Activated CD8-positive, alpha-beta memory T cell treated with anti-CD3 and anti-CD28 coated beads for 4 hours (primary cell): ENCODE measurements at regions not wholly inside any gene's neighbourhood (a gene's known extent, or its start where the extent isn't known, plus 50 kb on each side); places are given as distances from the start of the nearest gene placed in this dataset.
"Not testable (repeated sequence)": the region's sequence is repeated elsewhere in the genome, so short reads cannot be mapped to it uniquely, and the experiment has no call there.

ENCODE experiments used
- DNase-seq, 2 donors: peaks; one replicate each; pipeline ENCODE4 v3.0.0-alpha.2; 2020; ENCODE audit warnings: low read depth in 2 of 2

GRCh38 chr13:21228738-21229137 lies 52.3 kb downstream of the MRPL57 start:
- no peak for DNase-seq

- no peak for DNase-seq
These were observed 53.0 kb downstream of the MRPL57 start for GRCh38 chr13:21229241-21230024.

- DNase-seq = no peak
These were observed 54.1 kb downstream of the MRPL57 start for GRCh38 chr13:21230516-21230915.

GRCh38 chr13:21231426-21231940 lies 55.0 kb downstream of the MRPL57 start:
- no peak for DNase-seq

- no peak for DNase-seq
These were observed 55.7 kb downstream of the MRPL57 start for GRCh38 chr13:21232196-21232595.

GRCh38 chr13:21232599-21232998 lies 56.1 kb downstream of the MRPL57 start:
- DNase-seq = no peak

- no peak for DNase-seq
These were observed 56.6 kb downstream of the MRPL57 start for GRCh38 chr13:21233086-21233485.

- DNase-seq = no peak
These were observed 58.1 kb downstream of the MRPL57 start for GRCh38 chr13:21234526-21234925.

GRCh38 chr13:21235174-21235573 lies 58.7 kb downstream of the MRPL57 start:
- DNase-seq = no peak

GRCh38 chr13:21237081-21237480 lies 60.6 kb downstream of the MRPL57 start:
- no peak for DNase-seq

- no peak for DNase-seq
These were observed 61.8 kb downstream of the MRPL57 start for GRCh38 chr13:21238267-21238666.

- DNase-seq = no peak
These were observed 64.1 kb downstream of the MRPL57 start for GRCh38 chr13:21240586-21240985.

GRCh38 chr13:21242236-21242635 lies 65.8 kb downstream of the MRPL57 start:
- no peak for DNase-seq

GRCh38 chr13:21243045-21243897 lies 66.8 kb downstream of the MRPL57 start:
- DNase-seq = no peak

- DNase-seq = not testable (repeated sequence)
These were observed 67.4 kb downstream of the MRPL57 start for GRCh38 chr13:21243898-21244184.

GRCh38 chr13:21246761-21247452 lies 70.4 kb downstream of the MRPL57 start:
- no peak for DNase-seq

- DNase-seq = no peak
These were observed 79.9 kb downstream of the MRPL57 start for GRCh38 chr13:21256351-21256761.

- no peak for DNase-seq
These were observed 80.4 kb downstream of the MRPL57 start for GRCh38 chr13:21256891-21257290.

- DNase-seq = no peak
These were observed 83.4 kb downstream of the MRPL57 start for GRCh38 chr13:21259571-21260455.

GRCh38 chr13:21260561-21261290 lies 84.3 kb downstream of the MRPL57 start:
- not testable (repeated sequence) for DNase-seq
